Osteocyte (in vitro differentiated cells): ENCODE measurements at regions not wholly inside any gene's neighbourhood (a gene's known extent, or its start where the extent isn't known, plus 50 kb on each side); places are given as distances from the start of the nearest gene placed in this dataset.

Source experiments
- DNase-seq: peaks from one replicate; pipeline ENCODE4 v3.0.0; 2021; ENCODE audit warnings: mixed read lengths; ENCODE audit not compliant: unreplicated experiment; ENCODE audit errors: extremely low spot score
- H3K27ac Mint-ChIP-seq: one replicate; pipeline ENCODE4 v1.8.0; 2021; ENCODE audit warnings: mild to moderate bottlenecking, mixed read lengths; ENCODE audit not compliant: unreplicated experiment
- H3K27me3 Mint-ChIP-seq: one replicate; pipeline ENCODE4 v1.8.0; 2021; ENCODE audit warnings: mixed read lengths; ENCODE audit not compliant: unreplicated experiment
- H3K36me3 Mint-ChIP-seq: one replicate; pipeline ENCODE4 v1.8.0; 2021; ENCODE audit warnings: mixed read lengths; ENCODE audit not compliant: unreplicated experiment
- H3K4me1 Mint-ChIP-seq: one replicate; pipeline ENCODE4 v1.8.0; 2021; ENCODE audit warnings: mixed read lengths; ENCODE audit not compliant: unreplicated experiment
- H3K4me3 Mint-ChIP-seq: one replicate; pipeline ENCODE4 v1.8.0; 2021; ENCODE audit warnings: mild to moderate bottlenecking, moderate library complexity, mixed read lengths; ENCODE audit not compliant: unreplicated experiment
- H3K9me3 Mint-ChIP-seq: one replicate; pipeline ENCODE4 v1.8.0; 2021; ENCODE audit warnings: mixed read lengths; ENCODE audit not compliant: unreplicated experiment
- TF ChIP-seq, protein P1 (sequence below): fragments of 200-600 bp; sonication (generic); IDR thresholded peaks from 2 replicates; pipeline ENCODE4 v1.5.0; 2021; ENCODE audit warnings: antibody characterized with exemption, mild to moderate bottlenecking, moderate library complexity

DNA sequence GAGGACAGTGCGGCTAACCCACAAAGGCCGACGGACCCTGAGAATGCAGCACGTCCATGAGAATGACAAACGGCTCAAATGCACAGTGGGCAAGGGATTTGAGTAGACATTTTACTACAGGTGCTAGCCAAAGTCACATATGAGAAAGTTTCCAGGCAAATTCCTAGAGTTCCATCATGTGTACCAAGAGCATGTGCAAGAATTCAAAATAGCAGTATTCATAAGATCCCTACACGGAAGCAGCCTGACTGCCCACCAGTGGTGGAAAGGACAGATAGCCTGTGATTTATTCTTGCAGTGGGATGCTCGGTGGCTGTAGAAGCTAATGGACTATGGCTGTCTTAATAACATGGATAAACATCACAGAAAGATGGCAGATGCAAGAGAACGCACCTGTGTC is 68.0 kb downstream of the RGS12 start:
- Mint-ChIP-seq H3K4me3 (no peak overlapping the region), H3K27me3 (no peaks in the 10 kb centered on the region), H3K9me3 (peaks cover 15% of the 10 kb centered on the region), H3K36me3 (peaks cover 12% of the 10 kb centered on the region), H3K4me1 (peaks cover 4% of the 10 kb centered on the region), H3K27ac (no peak overlapping the region)
- DNase-seq, result peak; percentile 40
- TF ChIP-seq, protein P1, sequence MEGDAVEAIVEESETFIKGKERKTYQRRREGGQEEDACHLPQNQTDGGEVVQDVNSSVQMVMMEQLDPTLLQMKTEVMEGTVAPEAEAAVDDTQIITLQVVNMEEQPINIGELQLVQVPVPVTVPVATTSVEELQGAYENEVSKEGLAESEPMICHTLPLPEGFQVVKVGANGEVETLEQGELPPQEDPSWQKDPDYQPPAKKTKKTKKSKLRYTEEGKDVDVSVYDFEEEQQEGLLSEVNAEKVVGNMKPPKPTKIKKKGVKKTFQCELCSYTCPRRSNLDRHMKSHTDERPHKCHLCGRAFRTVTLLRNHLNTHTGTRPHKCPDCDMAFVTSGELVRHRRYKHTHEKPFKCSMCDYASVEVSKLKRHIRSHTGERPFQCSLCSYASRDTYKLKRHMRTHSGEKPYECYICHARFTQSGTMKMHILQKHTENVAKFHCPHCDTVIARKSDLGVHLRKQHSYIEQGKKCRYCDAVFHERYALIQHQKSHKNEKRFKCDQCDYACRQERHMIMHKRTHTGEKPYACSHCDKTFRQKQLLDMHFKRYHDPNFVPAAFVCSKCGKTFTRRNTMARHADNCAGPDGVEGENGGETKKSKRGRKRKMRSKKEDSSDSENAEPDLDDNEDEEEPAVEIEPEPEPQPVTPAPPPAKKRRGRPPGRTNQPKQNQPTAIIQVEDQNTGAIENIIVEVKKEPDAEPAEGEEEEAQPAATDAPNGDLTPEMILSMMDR, result no peak

DNA sequence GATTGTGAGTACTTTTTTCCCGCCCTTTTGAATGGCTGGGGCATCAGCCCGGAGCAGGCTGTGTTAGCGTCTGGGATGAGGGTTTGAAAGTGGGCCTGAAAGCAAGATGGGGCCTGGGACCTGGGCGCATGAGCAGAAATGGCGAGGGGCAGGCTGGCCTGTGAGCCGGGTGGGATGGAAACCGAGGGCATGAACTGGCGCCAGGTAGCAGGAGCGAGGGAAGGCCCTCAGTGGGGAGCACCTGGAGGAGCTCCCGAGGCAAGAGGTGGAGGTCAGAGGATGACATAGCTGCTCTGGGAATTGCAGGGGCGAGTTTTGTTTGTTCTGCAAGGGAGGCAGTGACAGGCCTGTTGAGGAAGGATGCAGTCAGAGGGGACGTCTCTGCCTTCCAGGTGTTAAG is 68.6 kb downstream of the RGS12 start:
- H3K4me3 Mint-ChIP-seq, result no peak overlapping the region
- H3K4me1 Mint-ChIP-seq, result peaks cover 4% of the 10 kb centered on the region
- H3K27me3 Mint-ChIP-seq, result no peaks in the 10 kb centered on the region
- no peak overlapping the region for H3K27ac Mint-ChIP-seq
- peak; percentile 66 for DNase-seq
- peaks cover 15% of the 10 kb centered on the region for H3K9me3 Mint-ChIP-seq
- peaks cover 12% of the 10 kb centered on the region for H3K36me3 Mint-ChIP-seq
- TF ChIP-seq, protein P1, result no peak

DNA sequence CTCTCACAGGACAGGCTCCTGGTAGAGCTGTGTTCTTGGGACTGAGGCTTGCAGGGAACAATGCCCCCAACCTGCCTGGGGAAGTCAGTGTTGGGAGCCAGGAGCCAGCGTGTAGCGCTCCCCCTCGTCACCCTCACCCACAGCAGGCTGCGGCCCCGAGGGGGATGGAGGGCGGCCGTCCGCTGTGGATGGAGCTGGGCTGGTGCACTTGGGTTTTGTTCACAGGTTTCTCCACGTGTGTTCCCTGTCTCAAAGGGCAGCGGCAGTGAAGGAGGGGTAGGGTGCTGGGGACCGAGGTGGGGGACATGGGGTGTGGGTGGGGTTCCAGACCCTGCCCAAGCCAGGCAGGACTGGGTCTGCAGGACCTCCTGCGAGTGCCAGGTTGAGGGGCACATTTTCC is 69.1 kb downstream of the RGS12 start:
- peak; percentile 78 for DNase-seq
- TF ChIP-seq, protein P1, result no peak
- no peak overlapping the region for H3K27ac Mint-ChIP-seq
- H3K36me3 Mint-ChIP-seq, result peaks cover 9% of the 10 kb centered on the region
- peaks cover 12% of the 10 kb centered on the region for H3K9me3 Mint-ChIP-seq
- no peaks in the 10 kb centered on the region for H3K27me3 Mint-ChIP-seq
- H3K4me1 Mint-ChIP-seq, result peaks cover 4% of the 10 kb centered on the region
- no peak overlapping the region for H3K4me3 Mint-ChIP-seq

DNA sequence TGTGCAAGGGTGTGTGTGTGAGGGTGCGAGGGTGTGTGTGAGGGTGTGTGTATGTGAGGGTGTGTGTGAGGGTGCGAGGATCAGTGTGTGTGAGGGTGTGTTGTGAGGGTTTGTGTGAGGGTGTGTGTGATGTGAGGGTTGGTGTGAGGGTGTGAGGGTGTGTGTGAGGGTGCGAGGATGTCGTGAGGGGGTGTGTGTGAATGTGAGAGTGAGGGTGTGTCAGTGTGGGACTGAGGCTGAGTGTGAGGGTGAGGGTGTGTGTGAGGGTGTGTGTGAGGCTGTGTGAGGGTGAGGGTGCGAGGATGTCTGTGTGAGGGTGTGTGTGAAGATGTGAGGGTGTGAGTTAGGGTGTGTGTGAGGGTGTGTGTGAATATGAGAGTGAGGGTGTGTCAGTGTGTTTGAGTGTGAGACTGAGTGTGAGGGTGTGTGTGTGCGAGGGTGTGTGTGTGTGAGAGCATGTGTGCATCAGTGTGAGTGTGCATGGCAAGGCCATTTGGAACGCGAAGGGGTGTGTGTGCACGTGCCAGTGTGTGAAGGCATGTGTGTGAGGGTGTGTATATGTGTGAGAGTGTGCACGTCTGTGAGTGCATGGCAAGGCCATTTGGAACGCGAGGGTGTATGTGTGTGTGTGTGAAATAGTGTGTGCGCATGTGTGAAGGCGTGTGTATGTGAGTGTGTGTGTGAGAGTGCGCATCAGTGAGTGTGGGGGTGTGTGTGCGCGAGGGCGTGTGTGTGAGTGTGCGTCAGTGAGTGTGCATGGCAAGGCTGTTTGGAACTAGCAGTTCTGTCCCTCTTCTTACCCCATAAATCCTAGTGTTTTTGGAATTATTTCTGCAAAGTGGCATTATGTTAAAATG is 69.8 kb downstream of the RGS12 start:
- TF ChIP-seq, protein P1, result no peak
- H3K36me3 Mint-ChIP-seq, result peaks cover 2% of the 10 kb centered on the region
- no peak overlapping the region for H3K4me3 Mint-ChIP-seq
- no peak for DNase-seq
- H3K9me3 Mint-ChIP-seq, result peaks cover 4% of the 10 kb centered on the region
- H3K27me3 Mint-ChIP-seq, result no peaks in the 10 kb centered on the region
- H3K4me1 Mint-ChIP-seq, result peaks cover 5% of the 10 kb centered on the region
- no peak overlapping the region for H3K27ac Mint-ChIP-seq

DNA sequence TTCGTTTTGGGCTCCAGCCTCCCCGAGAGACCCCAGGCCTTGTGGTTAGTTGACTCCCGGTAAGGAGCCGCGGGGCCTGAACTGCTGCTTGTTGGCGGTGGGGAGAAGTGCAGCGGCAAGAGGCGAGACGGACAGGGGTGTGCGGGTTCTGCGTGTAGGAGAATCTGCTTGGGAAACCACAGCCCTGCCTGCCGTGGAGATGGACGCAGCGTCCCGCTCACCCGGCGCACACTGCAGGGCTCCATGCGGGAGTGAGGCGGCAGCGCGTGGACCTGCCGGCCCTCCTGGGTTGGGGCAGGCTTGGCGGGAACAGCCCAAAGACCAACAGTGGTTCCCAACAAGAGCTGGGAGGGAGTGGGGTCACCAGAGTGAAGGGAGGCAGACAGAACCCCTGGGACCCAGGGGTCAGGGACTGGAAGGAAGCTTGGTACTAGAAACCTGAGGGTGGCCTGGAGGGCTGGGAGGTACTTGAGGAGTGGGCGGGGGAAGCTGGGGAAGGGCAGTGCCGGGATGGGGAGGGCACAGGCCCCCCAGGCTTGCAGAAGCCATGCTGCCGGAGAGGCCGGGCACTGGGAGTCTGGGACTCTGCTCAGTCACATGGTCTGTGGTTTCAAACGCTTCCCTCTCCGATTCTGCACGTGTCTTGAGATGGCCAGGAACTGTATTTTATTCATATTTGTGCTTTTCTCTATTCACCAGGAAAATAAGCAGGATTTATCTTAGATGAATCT is 70.8 kb downstream of the RGS12 start:
- no peak overlapping the region for H3K27ac Mint-ChIP-seq
- no peak for DNase-seq
- H3K4me1 Mint-ChIP-seq, result peaks cover 5% of the 10 kb centered on the region
- H3K4me3 Mint-ChIP-seq, result no peak overlapping the region
- TF ChIP-seq, protein P1, result no peak
- peaks cover 2% of the 10 kb centered on the region for H3K36me3 Mint-ChIP-seq
- no peaks in the 10 kb centered on the region for H3K27me3 Mint-ChIP-seq
- H3K9me3 Mint-ChIP-seq, result no peaks in the 10 kb centered on the region
